Left ventricle myocardium inferior (tissue), 1 donor: ENCODE measurements at regions not wholly inside any gene's neighbourhood (a gene's known extent, or its start where the extent isn't known, plus 50 kb on each side); places are given as distances from the start of the nearest gene placed in this dataset.
A peak's percentile ranks its signal among the peaks of the same experiment; 100 is the strongest.

Experiments
- DNase-seq: peaks from one replicate; pipeline ENCODE4 v3.0.0-alpha.2; 2020
- H3K27ac ChIP-seq: fragments of 200-600 bp; replicated peaks from 2 replicates; pipeline ENCODE4 v1.8.0; 2021
- H3K27me3 ChIP-seq: fragments of 200-600 bp; 2 replicates; pipeline ENCODE4 v1.8.0; 2021; ENCODE audit warnings: low read depth
- H3K36me3 ChIP-seq: fragments of 200-600 bp; 2 replicates; pipeline ENCODE4 v1.8.0; 2021
- H3K4me1 ChIP-seq: fragments of 200-600 bp; 2 replicates; pipeline ENCODE4 v1.8.0; 2021
- H3K4me3 ChIP-seq: fragments of 200-600 bp; 2 replicates; pipeline ENCODE4 v1.8.0; 2021; ENCODE audit warnings: mild to moderate bottlenecking, moderate library complexity
- H3K9me3 ChIP-seq: fragments of 200-600 bp; replicated peaks from 2 replicates; pipeline ENCODE4 v1.8.0; 2021
- intact Hi-C: fragments of 100-400 bp; cut with micrococcal nuclease; formaldehyde crosslinking; loops from one replicate; pipeline ENCODE4 v1.11.0; 2022
- TF ChIP-seq, protein P1 (sequence below): fragments of 200-600 bp; IDR thresholded peaks from 2 replicates; pipeline ENCODE4 v1.8.0; 2021; ENCODE audit warnings: antibody characterized with exemption, mild to moderate bottlenecking, borderline replicate concordance
- donor health status: DM: no; HTN: yes; CAD: no; lungs with severe emphysema.

DNA sequence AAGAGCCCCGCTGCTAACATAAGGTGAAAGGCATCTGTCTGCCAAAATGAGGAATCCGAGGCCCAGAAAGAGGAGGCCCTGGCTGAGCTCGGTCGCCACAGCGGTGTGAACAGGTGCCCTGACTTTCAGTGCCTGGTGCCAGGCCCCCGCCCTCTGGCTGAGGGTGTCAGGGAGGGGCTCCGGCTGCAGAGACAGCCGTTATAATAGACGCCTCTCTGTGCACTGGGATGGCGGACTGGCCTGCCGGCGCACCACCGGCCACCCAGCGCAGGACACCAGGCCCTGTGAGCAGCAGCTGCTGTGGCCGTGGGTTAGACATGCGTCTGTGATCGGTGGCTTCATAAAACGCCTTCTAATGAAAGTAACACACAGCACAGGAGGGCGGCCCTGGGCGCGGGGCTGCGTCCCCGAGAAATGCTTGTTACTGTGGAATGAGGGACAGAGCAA lies 51.4 kb upstream of the ACTRT2 start:
- Histone ChIP-seq H3K9me3 (no peaks in the 10 kb centered on the region), H3K36me3 (no peaks in the 10 kb centered on the region), H3K4me1 (no peaks in the 10 kb centered on the region), H3K27me3 (peaks cover 63% of the 10 kb centered on the region), H3K4me3 (no peak overlapping the region), H3K27ac (no peak overlapping the region)
- TF ChIP-seq, protein P1, sequence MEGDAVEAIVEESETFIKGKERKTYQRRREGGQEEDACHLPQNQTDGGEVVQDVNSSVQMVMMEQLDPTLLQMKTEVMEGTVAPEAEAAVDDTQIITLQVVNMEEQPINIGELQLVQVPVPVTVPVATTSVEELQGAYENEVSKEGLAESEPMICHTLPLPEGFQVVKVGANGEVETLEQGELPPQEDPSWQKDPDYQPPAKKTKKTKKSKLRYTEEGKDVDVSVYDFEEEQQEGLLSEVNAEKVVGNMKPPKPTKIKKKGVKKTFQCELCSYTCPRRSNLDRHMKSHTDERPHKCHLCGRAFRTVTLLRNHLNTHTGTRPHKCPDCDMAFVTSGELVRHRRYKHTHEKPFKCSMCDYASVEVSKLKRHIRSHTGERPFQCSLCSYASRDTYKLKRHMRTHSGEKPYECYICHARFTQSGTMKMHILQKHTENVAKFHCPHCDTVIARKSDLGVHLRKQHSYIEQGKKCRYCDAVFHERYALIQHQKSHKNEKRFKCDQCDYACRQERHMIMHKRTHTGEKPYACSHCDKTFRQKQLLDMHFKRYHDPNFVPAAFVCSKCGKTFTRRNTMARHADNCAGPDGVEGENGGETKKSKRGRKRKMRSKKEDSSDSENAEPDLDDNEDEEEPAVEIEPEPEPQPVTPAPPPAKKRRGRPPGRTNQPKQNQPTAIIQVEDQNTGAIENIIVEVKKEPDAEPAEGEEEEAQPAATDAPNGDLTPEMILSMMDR = no peak
- intact Hi-C loops = no loop called here
- no peak for DNase-seq

DNA sequence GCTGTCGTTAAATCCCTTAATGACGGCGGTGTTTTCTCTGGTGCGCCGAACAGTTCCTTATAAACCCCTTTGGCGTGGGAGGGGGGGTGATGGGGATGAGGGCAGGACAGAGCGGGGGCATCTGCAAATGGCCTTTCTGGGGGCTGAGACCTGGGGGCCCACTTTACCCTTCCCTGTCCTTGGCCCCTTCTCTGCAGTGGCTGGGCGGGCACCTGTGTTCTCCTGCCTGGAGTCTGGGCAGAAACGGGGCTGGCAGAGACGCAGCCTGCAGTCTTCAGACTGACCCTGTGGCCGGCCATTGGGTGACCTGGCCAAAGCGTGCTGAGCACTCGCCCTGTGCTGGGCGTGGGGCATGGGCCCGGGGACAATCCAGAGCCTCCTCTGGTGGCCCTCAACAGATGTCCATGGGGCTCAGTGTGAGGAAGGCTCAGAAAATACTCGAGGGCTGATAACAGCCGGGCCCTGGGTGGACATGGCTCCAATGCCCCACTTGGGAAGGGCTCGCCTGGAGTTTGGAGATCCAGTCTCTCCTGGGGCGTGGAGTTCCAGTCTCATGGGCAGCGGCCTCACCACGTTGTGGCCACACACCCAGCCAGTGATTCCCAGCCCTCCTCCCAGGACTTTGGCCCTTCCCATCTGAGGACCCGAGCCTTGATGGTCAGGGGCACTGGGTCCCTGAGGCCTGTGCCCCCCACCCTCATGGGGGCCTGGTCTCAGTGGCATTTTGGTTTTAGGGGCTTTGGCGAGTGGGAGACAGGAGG lies 50.8 kb upstream of the ACTRT2 start:
- intact Hi-C loops = no loop called here
- Histone ChIP-seq H3K4me3 (no peak overlapping the region), H3K36me3 (no peaks in the 10 kb centered on the region), H3K27ac (no peak overlapping the region), H3K4me1 (no peaks in the 10 kb centered on the region), H3K9me3 (no peaks in the 10 kb centered on the region), H3K27me3 (peaks cover 63% of the 10 kb centered on the region)
- TF ChIP-seq, protein P1 = no peak
- DNase-seq = peak; percentile 7

DNA sequence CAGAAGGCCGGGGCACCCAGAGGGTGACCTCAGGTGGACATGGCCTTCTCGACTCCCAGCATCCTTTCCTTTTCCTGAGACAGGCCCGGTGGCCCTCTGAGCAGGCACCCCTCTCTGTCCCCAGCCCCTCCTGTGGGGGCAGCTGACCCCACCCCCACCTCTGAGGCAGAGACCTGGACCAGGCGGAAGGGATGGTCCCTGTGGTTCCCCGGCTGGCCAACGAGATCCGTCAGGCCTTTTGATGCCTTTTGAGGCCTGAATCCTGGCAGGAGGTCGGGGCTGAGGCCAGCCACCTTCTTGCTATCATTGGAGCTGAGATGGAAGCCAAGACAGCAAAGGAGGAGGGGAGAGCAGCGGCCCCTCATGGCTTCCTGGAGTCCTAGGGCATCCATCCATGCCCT lies 50.2 kb upstream of the ACTRT2 start:
- intact Hi-C loops = no loop called here
- H3K9me3 ChIP-seq = no peaks in the 10 kb centered on the region
- no peak overlapping the region for H3K27ac ChIP-seq
- DNase-seq = no peak
- peaks cover 63% of the 10 kb centered on the region for H3K27me3 ChIP-seq
- no peak overlapping the region for H3K4me3 ChIP-seq
- TF ChIP-seq, protein P1 = no peak
- no peaks in the 10 kb centered on the region for H3K4me1 ChIP-seq
- H3K36me3 ChIP-seq = no peaks in the 10 kb centered on the region
